ENCODE measurements at regions not wholly inside any gene's neighbourhood (a gene's known extent, or its start where the extent isn't known, plus 50 kb on each side); places are given as distances from the start of the nearest gene placed in this dataset.

DNA sequence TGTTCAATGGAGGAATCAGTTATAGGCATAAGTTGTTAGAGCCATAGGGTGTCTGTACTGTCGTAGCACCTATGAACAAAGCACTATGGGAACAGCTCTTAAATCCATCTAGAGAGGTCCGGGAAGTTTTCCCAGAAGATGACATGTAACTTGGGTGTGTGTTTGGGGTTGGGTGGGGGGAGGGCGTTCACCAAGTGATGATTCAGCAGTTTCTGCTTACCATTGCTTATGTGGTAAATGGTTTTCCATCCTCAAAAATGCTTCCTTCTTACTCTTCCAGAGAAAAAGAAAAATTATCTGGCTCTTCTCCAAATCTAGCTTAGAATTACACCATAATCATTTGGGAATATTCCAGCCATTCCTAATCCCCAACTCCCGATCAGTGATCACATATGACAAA, 361.1 kb upstream of the ZNF521 start:
- no peak for DNase-seq

DNA sequence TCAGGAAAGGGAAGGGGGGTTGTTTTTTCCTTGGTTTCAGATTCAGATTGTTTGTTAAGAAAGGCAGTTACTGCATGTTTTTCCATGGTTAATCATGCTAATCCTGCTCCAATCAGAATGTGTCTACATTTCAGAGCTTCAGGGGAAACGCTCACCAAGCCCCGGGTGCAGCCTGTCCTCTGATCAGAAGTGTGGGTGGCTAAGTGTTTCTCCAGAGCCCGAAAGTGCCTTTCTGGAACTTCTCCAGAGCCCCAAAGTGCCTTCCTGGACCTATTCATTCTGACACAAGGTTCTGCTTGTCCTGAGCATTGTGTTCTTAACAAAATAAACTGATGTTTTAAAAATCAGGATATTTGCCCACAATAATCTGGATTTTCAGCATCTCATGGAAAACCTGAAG, 359.0 kb upstream of the ZNF521 start:
- no peak for DNase-seq

DNA sequence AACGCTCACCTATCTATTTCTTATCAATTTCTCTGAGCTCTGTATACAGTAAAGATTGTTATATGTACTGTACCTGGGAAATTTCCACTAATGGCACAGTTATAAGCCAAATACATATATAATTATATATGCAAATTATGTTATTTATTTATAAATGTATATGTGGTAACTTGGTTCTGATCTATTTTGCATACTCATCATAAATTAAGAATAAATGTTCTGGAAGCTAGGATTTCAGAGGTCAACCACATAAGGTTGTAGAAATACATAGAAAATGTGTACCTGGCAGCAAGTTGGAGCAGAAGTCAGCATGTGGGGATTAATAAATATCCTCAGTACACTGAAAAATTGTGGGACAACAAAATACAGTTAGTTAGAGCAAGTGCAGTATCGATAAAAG, 353.7 kb upstream of the ZNF521 start:
- no peak for DNase-seq

DNA sequence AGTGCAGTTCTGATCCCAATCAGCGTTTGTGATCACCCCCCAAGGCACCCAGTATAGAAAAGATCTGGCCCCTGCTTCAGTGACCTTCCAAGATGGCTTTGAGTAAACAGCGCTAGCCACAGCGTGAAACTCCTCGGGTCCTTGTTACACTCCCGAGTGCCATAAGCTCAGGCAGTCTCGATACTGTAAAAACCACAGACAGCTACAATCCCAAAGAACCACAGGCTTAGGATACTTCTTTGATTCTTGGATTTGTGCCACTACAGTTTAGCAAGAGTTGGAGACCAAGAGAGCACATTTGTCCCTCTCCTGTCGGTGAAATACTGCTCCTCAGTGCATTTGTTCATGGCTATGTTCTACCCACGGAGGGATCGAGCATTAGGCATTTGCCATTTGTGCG, 352.5 kb upstream of the ZNF521 start:
- DNase-seq = no peak

DNA sequence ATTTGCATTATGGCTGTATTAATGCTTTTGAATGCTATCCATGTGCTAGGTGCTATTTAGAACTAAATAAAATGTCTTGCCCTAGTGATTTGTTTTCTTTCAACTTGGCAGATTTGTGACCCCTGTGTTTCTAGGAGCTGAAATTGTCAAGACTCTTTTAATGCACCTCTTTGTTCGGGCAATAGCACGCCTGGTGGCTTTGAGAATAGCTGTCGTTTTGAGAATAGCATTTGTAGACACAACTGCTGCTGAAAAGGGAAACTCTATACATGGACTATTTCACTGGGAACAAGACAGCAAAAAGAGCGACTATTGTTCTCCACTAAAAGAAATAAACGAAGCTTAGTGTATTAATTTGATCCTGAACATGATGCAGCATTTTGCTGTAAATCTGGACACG, 352.1 kb upstream of the ZNF521 start:
- no peak for DNase-seq

DNA sequence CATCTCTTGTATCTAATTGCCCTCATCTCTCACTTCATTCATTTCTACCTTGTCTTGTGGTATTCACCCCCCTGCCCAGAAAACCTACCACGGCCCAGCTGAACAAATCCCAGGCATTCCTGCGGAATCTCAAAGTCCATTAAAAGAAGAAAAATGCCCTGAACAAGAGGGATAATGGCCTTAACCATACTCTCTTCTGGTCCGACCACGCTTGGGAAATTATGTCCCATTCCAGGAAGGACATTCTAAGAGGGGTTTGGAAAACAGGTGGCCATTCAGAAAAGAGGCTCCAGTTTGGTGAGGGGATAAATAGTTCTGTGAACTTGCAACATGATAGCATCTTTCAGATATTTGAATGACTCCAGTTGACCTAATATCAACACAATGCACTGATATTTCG, 349.9 kb upstream of the ZNF521 start:
- no peak for DNase-seq

DNA sequence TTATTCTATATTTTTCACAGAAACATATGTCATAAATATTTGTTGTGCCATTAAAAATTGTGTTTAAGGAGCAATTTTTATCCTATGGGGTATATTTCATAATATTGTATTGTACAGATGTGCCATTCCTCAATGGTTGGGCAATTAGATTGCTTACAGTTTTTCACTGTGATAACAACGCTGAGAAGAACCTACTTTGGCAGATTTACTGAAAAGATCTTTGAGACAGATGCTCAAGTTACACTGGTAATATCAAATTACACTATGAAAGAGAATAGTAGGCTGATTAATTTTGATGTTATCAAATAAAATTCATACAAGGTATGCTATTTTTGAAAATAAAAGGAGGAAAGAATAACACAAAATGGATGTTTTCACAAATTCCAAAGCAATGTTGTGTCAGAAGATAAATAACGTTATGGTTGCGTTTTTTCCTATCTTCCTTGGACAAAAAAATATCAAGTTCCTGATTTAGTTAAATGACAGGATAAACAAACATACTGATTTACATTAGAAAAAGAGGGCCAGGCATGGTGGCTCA, 335.1 kb upstream of the ZNF521 start:
- no peak for DNase-seq

DNA sequence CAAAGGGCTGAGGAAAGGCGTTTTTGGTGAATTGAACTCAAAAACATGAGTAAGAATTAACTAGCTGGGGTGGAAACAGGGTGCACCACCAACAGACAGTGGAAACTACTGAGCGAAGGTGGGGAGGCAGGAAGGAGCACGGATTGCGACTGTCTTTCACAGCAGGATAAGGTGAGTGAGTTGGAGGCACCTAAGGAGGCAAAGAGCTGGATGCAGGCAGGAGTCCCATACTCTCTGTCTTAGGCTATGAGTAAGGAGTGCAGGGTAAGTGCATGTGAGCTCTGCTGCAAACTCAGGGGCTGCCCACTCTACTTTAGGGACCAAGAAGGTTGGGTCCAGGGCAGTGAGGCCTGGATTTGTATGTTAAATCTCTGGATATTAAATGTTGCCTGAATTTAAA, 333.1 kb upstream of the ZNF521 start:
- DNase-seq = no peak

DNA sequence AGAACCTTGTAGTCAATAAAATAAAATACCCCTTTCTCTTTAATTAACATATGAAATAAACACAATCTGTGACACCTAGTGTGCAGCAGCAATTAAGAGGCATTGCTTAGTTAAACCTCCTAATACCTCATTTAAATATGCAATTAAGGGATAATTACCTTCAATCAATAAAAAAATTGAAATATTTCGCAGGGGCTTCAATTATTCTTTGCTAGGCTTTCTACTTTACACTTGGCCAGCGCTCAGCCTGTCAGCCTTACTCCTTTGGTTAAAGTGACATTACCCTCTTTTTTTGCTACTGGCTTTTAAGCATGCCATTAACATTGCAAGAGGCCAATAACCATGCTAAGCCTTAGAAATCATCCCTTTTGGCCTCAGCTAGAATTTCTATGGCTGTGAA, 327.5 kb upstream of the ZNF521 start:
- DNase-seq = no peak

DNA sequence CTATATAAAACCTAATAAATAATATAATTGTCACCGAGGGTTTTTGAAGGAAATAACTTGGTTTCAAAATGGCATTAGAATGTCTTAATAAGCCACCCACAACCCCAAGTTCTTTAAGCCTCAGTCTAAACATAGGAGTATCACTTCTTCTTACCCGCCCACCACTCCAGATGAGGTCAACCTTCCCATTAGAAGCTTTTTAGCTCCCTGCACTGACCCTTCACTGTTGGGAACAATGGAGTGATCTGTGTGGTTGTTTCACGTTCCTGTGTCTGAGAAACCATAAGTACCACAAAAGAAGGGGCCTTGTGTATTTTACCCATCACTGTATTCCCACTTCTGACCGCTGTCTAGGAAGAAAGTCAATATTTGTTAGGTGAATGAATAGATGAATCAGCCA, 326.3 kb upstream of the ZNF521 start:
- DNase-seq = no peak

DNA sequence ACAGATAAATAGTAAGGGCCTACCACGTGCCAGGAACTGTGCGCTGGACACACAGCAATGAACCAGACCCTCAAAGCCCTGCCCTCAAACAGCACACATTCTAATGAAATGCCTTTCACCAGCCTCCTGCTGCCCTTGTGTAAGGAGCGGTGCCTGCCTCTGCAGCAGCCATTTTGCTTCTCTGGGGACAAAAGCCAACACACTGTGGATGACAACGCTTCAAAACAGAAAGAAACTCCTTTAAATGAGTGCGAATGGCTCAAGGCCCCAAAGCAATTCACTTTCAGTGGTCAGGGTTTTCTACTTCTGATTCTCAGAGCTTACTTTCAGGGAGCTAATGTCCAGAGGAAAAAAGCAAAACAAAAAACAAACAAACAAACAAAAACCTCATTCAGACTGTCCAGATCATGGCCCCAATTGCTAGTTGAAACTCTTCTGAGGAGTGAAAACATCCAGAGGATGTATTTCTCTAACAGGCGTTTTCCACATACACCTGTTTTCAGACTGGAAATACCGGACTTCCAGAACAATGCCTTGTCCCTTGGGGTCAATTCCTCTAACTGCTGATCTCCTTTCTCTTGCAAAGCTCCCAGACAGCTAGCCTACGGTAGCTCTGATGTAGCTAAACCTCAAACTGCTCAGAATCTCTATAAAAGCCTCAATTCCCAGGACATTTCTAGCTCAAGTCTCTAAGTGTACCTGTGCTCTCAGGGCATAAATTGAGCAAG, 323.3 kb upstream of the ZNF521 start:
- no peak for DNase-seq

DNA sequence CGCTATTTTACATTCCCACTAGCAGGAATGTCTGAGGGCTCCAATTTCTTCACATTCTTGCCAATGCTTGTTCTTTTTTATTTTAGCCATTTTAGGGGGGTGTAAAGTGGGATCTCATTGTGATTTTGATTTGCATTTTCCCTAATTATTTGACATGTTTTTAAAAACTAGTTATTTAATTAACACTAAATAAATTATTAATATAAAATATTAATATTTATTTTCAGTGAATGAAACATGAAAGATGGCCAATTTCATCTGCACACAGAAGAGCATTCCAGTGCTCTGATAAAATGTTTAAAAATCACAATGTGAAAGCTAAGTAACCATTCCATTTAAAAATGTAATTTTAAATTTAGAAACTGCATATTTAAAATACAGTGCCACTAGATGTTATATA, 322.2 kb upstream of the ZNF521 start:
- no peak for DNase-seq

DNA sequence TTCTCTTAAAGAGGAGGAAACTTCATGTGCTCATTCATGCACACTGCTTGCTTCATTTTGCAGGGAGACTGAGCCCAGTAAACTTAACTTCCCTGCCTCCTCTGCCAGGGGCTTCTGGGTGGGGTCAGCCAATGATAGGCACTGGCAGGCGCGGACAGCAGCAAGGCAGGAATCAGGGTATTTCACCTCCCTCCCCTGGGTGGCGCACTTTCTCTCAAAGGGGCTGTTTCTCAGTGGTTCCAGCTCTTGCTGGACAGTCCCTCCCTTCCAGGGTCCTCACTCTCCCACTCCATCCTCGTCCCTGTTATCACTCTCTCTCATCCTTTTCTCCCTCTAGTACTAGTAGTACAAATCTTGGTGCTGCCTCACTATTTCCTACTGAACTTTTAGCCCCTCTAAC, 320.5 kb upstream of the ZNF521 start:
- no peak for DNase-seq

DNA sequence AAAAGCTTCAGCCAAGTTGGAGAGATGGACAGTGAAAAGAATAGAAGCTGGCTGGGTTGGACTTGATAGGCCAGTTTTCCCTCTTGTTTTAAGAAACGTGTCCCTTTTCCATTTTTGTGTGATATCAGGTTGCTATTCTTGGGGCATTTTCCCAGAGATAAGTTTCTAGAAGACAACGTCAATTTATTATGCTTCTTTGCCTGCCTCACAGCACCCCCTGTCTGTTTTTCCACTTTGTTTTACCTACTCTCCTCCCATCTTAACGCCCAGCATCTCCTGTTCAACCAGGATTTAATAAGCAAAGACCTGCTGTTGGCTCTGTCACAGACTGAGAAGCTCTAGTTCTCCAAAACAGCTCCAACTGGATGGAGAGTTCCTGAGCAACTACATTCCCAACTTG, 317.8 kb upstream of the ZNF521 start:
- DNase-seq = no peak

DNA sequence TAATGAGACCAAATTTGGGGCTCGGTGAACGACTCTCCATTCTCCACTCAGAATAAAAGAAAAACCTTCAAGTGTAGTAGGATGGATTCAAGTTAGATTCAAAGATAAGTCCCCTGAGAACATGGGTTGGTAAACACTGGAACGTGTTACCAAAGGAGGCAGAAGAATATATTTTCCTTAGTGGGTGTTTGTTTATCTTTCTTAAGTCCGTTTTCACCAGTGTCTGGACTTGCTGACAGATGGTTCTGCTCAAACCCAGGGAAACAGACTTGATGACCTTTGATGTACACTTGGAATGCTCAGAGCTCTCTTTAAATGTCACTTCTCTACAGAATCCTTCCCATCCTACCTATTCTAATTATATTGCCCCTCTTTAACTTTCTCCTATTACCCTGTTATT, 310.3 kb upstream of the ZNF521 start:
- no peak for DNase-seq

DNA sequence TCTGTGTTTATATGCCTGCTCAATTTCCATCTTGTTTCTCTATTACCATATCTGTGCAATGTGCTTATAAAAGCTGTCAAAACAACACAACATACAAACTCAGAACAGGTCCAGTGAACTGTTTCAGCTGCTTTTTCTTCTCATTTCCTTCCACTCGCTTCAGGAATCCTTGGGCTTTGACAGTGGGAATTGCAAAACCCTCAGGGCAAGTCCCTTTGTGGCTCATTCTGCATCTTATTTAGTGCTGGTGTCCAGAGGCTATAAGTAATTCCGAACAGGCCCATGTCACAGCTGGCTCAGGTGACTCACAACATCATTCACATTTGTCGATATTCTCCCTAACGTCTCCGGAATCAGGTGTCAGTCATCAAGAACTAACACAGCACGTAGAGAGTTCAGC, 309.9 kb upstream of the ZNF521 start:
- no peak for DNase-seq

DNA sequence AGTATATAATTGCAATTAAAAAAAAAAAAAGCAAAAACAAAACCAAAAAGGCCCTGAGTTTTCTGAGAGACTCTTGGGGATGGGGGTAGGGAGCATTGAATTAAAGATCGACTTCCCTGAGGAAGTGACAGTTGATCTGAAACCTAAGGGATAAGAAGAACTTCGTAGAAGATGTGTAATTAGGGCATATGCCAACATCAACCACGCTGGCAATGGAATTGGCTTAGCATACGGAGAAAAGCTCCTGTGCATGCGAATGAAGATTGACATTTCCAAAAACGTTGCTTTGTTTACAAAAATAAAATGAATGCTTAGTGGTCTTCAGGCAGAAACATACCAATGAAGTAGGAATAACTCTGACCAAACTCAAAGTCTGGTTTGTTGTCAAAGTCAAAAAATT, 307.6 kb upstream of the ZNF521 start:
- DNase-seq = no peak

DNA sequence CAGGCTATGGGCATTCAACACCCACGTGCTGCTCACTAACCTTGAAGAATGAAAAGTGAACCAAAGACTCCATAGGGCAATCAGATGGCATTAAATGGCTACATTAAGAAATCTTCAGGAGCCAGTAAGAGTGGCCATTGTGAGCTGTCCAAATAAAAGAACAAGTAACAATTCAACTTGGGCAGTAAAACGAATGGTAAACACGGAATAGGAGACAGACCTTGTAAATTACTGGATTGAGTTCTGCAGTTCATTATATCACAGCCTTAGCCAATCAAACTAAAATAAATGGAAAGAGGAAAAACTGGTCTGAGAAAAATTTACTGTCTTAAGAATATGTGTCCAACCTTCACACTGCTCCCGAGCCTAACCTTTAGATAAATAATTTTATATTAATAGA, 306.5 kb upstream of the ZNF521 start:
- no peak for DNase-seq

DNA sequence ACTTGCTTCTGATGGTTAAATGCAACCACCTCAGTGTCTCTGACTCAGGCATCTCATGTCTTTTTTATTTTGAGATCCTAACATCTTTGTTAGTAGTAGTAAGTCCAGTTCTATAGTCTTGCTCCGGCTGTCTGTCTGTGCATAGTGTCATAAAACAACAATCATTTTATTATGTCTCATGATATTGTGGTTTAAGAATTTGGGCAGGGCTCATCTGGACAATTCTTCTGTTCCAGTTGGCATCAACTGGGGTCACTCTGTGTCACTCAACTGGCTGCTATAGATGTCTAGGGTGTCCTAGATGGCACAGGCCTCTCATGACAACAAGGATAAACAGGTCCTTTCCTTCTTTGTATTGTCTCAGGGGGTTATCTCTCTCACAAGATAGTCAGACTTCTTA, 299.6 kb upstream of the ZNF521 start:
- DNase-seq = no peak

DNA sequence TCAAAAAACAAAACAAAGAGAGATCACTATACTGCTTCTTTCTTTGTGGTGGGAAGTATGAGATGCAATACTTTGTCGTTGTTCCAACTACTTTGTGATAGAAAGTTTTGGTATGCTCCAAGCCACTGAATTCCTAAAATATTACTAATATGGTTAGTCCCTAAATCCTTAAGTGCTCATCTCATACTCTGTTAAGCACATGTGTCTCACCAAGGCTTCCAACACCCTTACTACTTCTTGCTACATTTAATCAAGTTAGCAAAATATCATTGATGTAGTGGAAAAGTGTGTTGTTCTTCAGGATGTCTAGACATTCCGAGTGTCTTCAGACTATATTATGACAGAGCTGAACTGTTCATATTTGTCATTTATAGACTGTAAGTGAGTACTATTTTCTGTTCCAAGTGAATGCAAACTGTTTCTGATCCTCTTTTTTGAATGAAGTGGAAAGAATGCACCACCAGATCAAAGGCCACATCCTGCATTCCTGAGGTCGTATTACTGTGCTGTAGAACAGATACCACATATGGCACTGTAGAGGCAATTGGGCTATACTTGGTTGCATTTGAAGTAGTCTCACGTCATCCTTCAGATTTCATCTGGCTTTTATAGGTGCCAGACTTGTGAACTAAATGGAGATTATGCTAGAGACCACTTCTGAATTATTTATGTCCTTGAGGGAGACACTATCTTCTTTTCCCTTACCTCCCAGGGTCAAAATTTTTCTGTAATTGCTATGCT, 298.4 kb upstream of the ZNF521 start:
- no peak for DNase-seq

DNA sequence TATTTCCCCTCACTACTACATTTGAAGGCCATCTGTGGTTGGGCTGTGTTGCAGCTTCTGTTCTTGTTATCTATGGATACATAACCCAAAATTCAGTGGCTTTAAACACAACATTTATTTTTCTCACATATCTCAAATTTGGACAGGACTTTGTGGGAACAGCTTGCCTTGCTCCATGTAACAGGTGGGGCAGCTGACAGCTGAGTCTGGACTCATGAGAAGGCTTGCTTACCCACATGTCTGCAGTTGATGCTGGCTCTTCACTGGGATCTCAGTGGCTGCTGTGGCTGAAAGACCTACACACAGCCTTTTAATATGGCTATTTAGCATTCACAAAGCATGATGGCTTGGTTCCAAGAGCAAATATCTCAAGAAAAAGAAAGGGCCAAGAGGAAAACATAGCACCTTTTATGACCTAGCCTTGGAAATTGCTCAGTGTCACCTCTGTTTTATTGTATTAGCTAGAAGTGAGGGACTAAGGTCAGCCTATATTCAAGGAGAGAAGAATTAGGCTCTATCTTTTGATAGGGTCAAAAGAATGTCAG, 296.8 kb upstream of the ZNF521 start:
- DNase-seq = no peak

DNA sequence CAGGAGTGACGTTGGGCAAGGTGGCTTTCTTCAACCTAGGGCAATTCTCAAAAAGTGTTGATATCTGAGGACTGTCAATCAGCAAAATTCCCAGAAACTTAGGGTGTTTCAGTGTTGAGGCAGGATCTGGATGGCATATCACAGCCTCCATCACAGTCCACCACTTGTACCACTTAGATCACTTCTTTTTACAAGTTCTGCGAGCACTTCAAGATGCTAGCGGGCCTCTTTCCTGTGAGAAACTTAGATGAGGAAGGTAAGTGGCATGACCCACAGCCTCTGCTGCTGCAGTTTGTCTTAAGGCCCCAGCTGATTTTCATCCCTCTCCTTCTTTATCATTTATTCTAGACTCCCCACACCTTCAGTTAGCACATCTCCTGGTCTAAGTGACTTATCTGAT, 295.4 kb upstream of the ZNF521 start:
- no peak for DNase-seq

DNA sequence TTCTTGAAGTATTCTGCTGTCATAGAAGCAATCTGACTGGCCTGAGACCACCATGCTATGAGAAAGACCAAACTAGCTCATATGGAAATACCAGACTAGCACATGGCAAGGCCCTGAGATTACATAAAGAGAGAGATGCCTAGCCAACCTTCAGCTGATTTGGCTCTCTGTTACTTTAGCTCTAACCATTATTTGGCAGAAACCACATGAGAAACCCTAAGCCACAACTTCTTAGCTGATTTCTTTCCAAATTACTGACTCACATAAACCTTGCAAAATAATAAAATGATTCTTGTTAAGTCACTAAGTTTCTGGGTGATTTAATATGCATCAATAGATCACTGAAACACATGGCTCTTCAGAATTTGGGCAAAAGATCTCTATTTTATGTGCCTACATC, 295.0 kb upstream of the ZNF521 start:
- DNase-seq = no peak

DNA sequence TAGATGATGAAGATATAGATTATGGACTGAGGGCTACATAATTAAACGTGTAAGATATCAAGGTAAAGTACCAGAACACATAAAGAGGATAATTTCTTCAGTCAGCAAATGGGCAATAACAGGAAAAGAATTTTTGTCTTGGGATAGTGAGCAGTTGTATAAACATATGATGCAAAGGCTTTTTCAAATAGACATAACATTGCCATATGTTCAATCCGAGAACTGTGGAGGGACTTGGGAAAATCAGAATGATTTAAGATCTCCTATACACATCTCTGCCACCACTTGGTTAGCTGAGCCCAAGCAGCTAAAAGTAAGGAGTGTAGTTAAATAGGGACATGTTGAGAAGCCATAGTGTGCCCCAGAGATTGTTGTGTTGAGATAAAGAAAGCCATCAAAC, 287.6 kb upstream of the ZNF521 start:
- DNase-seq = no peak
